ENCODE measurements at regions not wholly inside any gene's neighbourhood (a gene's known extent, or its start where the extent isn't known, plus 50 kb on each side); places are given as distances from the start of the nearest gene placed in this dataset.
A peak's percentile ranks its signal among the peaks of the same experiment; 100 is the strongest.

- H2AK5ac ChIP-seq (ENCODE audit: low read length) = no peak overlapping the region
- peak overlapping the region; percentile 52 for H3K27ac ChIP-seq (ENCODE audit: low read depth, low read length)
- H3K14ac ChIP-seq (ENCODE audit: low read length) = no peak overlapping the region
- peaks cover 2% of the 10 kb centered on the region for H3K9me3 ChIP-seq (ENCODE audit: insufficient read depth, low read depth, low read length)
- no peaks in the 10 kb centered on the region for H3K79me2 ChIP-seq (ENCODE audit: control insufficient read depth, insufficient read depth, low read length, poor library complexity)
- no peak overlapping the region for H3K4ac ChIP-seq (ENCODE audit: low read depth, low read length)
- no peak overlapping the region for H4K12ac ChIP-seq (ENCODE audit: low read depth, low read length)
- no peak overlapping the region for H3K18ac ChIP-seq (ENCODE audit: low read length)
- H2BK120ac ChIP-seq (ENCODE audit: insufficient read depth, low read length, poor library complexity) = no peak overlapping the region
- H4K8ac ChIP-seq (ENCODE audit: low read depth, low read length) = no peak overlapping the region
- no peak overlapping the region for H2AFZ ChIP-seq (ENCODE audit: insufficient read depth, low read length, poor library complexity)
- no CpG with 5 or more reads among the region's 4 CpGs for WGBS (ENCODE audit: extremely low coverage, insufficient coverage, insufficient read length)
- H3K23ac ChIP-seq (ENCODE audit: low read length) = no peak overlapping the region
- H3K4me3 ChIP-seq (ENCODE audit: low read depth, low read length) = no peak overlapping the region
- H3K9ac ChIP-seq (ENCODE audit: low read length) = no peak overlapping the region
- H3K79me1 ChIP-seq (ENCODE audit: low read length) = peaks cover 7% of the 10 kb centered on the region
- H2BK12ac ChIP-seq (ENCODE audit: low read length) = no peak overlapping the region
- no peaks in the 10 kb centered on the region for H3K27me3 ChIP-seq (ENCODE audit: insufficient read depth, low read length)
- peak; percentile 88 to 96 for DNase-seq
- H3K4me2 ChIP-seq (ENCODE audit: low read length) = no peak overlapping the region
- H3K36me3 ChIP-seq (ENCODE audit: control insufficient read depth in 1 of 2, insufficient read depth in 2 of 2, low read length in 2 of 2) = no peaks in the 10 kb centered on the region
- peaks cover 8 to 9% of the 10 kb centered on the region in 2 experiments for H3K4me1 ChIP-seq (ENCODE audit: control insufficient read depth in 1 of 2, insufficient read depth in 2 of 2, low read length in 2 of 2)
- H4K91ac ChIP-seq (ENCODE audit: low read depth, low read length) = no peak overlapping the region
- H2BK5ac ChIP-seq (ENCODE audit: low read depth, low read length, poor library complexity) = no peak overlapping the region
Observed at GRCh38 chr5:13510616-13511015, 433.9 kb downstream of the DNAH5 start.

- Histone ChIP-seq H3K4ac (ENCODE audit: low read depth, low read length) (no peak overlapping the region), H3K9me3 (ENCODE audit: insufficient read depth, low read depth, low read length) (peaks cover 2% of the 10 kb centered on the region), H2AK5ac (ENCODE audit: low read length) (no peak overlapping the region), H4K91ac (ENCODE audit: low read depth, low read length) (no peak overlapping the region), H3K18ac (ENCODE audit: low read length) (no peak overlapping the region), H3K4me1 (ENCODE audit: control insufficient read depth in 1 of 2, insufficient read depth in 2 of 2, low read length in 2 of 2) (peaks cover 8 to 9% of the 10 kb centered on the region in 2 experiments), H3K27ac (ENCODE audit: low read depth, low read length) (no peak overlapping the region), H3K23ac (ENCODE audit: low read length) (no peak overlapping the region), H3K9ac (ENCODE audit: low read length) (no peak overlapping the region), H3K14ac (ENCODE audit: low read length) (no peak overlapping the region), H3K4me2 (ENCODE audit: low read length) (no peak overlapping the region), H2BK120ac (ENCODE audit: insufficient read depth, low read length, poor library complexity) (no peak overlapping the region), H3K36me3 (ENCODE audit: control insufficient read depth in 1 of 2, insufficient read depth in 2 of 2, low read length in 2 of 2) (no peaks in the 10 kb centered on the region), H4K12ac (ENCODE audit: low read depth, low read length) (no peak overlapping the region), H3K79me1 (ENCODE audit: low read length) (peaks cover 7% of the 10 kb centered on the region), H2BK5ac (ENCODE audit: low read depth, low read length, poor library complexity) (no peak overlapping the region), H3K27me3 (ENCODE audit: insufficient read depth, low read length) (no peaks in the 10 kb centered on the region), H3K4me3 (ENCODE audit: low read depth, low read length) (no peak overlapping the region), H3K79me2 (ENCODE audit: control insufficient read depth, insufficient read depth, low read length, poor library complexity) (no peaks in the 10 kb centered on the region), H2AFZ (ENCODE audit: insufficient read depth, low read length, poor library complexity) (no peak overlapping the region), H4K8ac (ENCODE audit: low read depth, low read length) (no peak overlapping the region), H2BK12ac (ENCODE audit: low read length) (no peak overlapping the region)
- DNase-seq = peak in 1 of 2 donors; percentile 21
- WGBS (ENCODE audit: extremely low coverage, insufficient coverage, insufficient read length) = no CpG with 5 or more reads among the region's 2 CpGs
Observed at GRCh38 chr5:13508559-13508958, 435.9 kb downstream of the DNAH5 start.

- no CpG with 5 or more reads among the region's 1 CpG for WGBS (ENCODE audit: extremely low coverage, insufficient coverage, insufficient read length)
- H3K4me1 ChIP-seq (ENCODE audit: control insufficient read depth in 1 of 2, insufficient read depth in 2 of 2, low read length in 2 of 2) = peaks cover 5 to 6% of the 10 kb centered on the region in 2 experiments
- H3K4ac ChIP-seq (ENCODE audit: low read depth, low read length) = no peak overlapping the region
- no peaks in the 10 kb centered on the region for H3K36me3 ChIP-seq (ENCODE audit: control insufficient read depth in 1 of 2, insufficient read depth in 2 of 2, low read length in 2 of 2)
- H3K18ac ChIP-seq (ENCODE audit: low read length) = no peak overlapping the region
- H4K12ac ChIP-seq (ENCODE audit: low read depth, low read length) = no peak overlapping the region
- peaks cover 2% of the 10 kb centered on the region for H3K79me1 ChIP-seq (ENCODE audit: low read length)
- no peak overlapping the region for H3K27ac ChIP-seq (ENCODE audit: low read depth, low read length)
- peak; percentile 42 to 72 for DNase-seq
- no peak overlapping the region for H2AK5ac ChIP-seq (ENCODE audit: low read length)
- H3K27me3 ChIP-seq (ENCODE audit: insufficient read depth, low read length) = no peaks in the 10 kb centered on the region
- peaks cover 2% of the 10 kb centered on the region for H3K9me3 ChIP-seq (ENCODE audit: insufficient read depth, low read depth, low read length)
- H3K4me2 ChIP-seq (ENCODE audit: low read length) = no peak overlapping the region
- H3K23ac ChIP-seq (ENCODE audit: low read length) = no peak overlapping the region
- no peak overlapping the region for H3K9ac ChIP-seq (ENCODE audit: low read length)
- H2BK120ac ChIP-seq (ENCODE audit: insufficient read depth, low read length, poor library complexity) = no peak overlapping the region
- H2BK12ac ChIP-seq (ENCODE audit: low read length) = no peak overlapping the region
- no peaks in the 10 kb centered on the region for H3K79me2 ChIP-seq (ENCODE audit: control insufficient read depth, insufficient read depth, low read length, poor library complexity)
- no peak overlapping the region for H3K14ac ChIP-seq (ENCODE audit: low read length)
- no peak overlapping the region for H2BK5ac ChIP-seq (ENCODE audit: low read depth, low read length, poor library complexity)
- H4K91ac ChIP-seq (ENCODE audit: low read depth, low read length) = no peak overlapping the region
- no peak overlapping the region for H3K4me3 ChIP-seq (ENCODE audit: low read depth, low read length)
- no peak overlapping the region for H2AFZ ChIP-seq (ENCODE audit: insufficient read depth, low read length, poor library complexity)
- H4K8ac ChIP-seq (ENCODE audit: low read depth, low read length) = no peak overlapping the region
Observed at GRCh38 chr5:13505326-13505725, 439.2 kb downstream of the DNAH5 start.

GRCh38 chr5:13503017-13503416, 441.5 kb downstream of the DNAH5 start:
- Histone ChIP-seq H3K14ac (ENCODE audit: low read length) (no peak overlapping the region), H2BK120ac (ENCODE audit: insufficient read depth, low read length, poor library complexity) (no peak overlapping the region), H3K4me3 (ENCODE audit: low read depth, low read length) (no peak overlapping the region), H3K23ac (ENCODE audit: low read length) (no peak overlapping the region), H2BK5ac (ENCODE audit: low read depth, low read length, poor library complexity) (no peak overlapping the region), H3K27ac (ENCODE audit: low read depth, low read length) (no peak overlapping the region), H3K27me3 (ENCODE audit: insufficient read depth, low read length) (no peaks in the 10 kb centered on the region), H3K4me1 (ENCODE audit: control insufficient read depth in 1 of 2, insufficient read depth in 2 of 2, low read length in 2 of 2) (peaks cover 2 to 3% of the 10 kb centered on the region in 2 experiments), H2AK5ac (ENCODE audit: low read length) (no peak overlapping the region), H3K9ac (ENCODE audit: low read length) (no peak overlapping the region), H3K4me2 (ENCODE audit: low read length) (no peak overlapping the region), H4K12ac (ENCODE audit: low read depth, low read length) (no peak overlapping the region), H3K36me3 (ENCODE audit: control insufficient read depth in 1 of 2, insufficient read depth in 2 of 2, low read length in 2 of 2) (no peaks in the 10 kb centered on the region), H4K91ac (ENCODE audit: low read depth, low read length) (no peak overlapping the region), H3K4ac (ENCODE audit: low read depth, low read length) (no peak overlapping the region), H2BK12ac (ENCODE audit: low read length) (no peak overlapping the region), H2AFZ (ENCODE audit: insufficient read depth, low read length, poor library complexity) (no peak overlapping the region), H3K79me1 (ENCODE audit: low read length) (no peaks in the 10 kb centered on the region), H4K8ac (ENCODE audit: low read depth, low read length) (no peak overlapping the region), H3K18ac (ENCODE audit: low read length) (no peak overlapping the region), H3K79me2 (ENCODE audit: control insufficient read depth, insufficient read depth, low read length, poor library complexity) (no peaks in the 10 kb centered on the region), H3K9me3 (ENCODE audit: insufficient read depth, low read depth, low read length) (no peaks in the 10 kb centered on the region)
- no CpG with 5 or more reads among the region's 2 CpGs for WGBS (ENCODE audit: extremely low coverage, insufficient coverage, insufficient read length)
- DNase-seq = peak; percentile 72 to 80

Measured in trophoblast cell (in vitro differentiated cells and primary cell).